ENCODE measurements at regions not wholly inside any gene's neighbourhood (a gene's known extent, or its start where the extent isn't known, plus 50 kb on each side); places are given as distances from the start of the nearest gene placed in this dataset.

DNA sequence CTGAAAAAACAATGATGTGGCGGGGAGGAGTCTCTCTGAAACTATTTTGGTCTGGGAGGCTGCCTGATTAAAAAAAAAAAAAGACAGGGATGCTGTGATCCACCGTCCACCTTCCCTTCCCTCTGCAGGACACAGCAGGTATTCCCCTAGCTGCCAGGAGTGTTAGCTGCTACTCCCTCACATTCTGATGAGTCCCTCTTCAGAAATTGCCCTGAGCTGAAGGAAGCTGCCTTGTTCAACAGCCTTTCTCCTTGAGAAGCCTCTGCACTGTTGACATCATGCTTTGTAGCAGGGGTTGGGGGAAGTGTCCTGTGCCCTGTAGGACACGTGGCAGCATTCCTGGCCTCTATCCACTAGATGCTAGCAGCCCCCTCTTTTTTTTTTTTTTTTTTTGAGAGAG is 71.7 kb upstream of the ZMYND8 start:
- no TSS peak for BruUV-seq (replicated peaks)
- no peak for DNase-seq
- CTCF ChIA-PET = no interaction called here
- H3K4me3 Mint-ChIP-seq (ENCODE audit: low read depth, unreplicated experiment) = no peak overlapping the region
- H3K9me3 Mint-ChIP-seq (ENCODE audit: low read depth, unreplicated experiment) = peaks cover 4% of the 10 kb centered on the region
- intact Hi-C loops (cut with micrococcal nuclease; ENCODE audit: unreplicated experiment) = no loop called here
- TF ChIP-seq, protein P1, sequence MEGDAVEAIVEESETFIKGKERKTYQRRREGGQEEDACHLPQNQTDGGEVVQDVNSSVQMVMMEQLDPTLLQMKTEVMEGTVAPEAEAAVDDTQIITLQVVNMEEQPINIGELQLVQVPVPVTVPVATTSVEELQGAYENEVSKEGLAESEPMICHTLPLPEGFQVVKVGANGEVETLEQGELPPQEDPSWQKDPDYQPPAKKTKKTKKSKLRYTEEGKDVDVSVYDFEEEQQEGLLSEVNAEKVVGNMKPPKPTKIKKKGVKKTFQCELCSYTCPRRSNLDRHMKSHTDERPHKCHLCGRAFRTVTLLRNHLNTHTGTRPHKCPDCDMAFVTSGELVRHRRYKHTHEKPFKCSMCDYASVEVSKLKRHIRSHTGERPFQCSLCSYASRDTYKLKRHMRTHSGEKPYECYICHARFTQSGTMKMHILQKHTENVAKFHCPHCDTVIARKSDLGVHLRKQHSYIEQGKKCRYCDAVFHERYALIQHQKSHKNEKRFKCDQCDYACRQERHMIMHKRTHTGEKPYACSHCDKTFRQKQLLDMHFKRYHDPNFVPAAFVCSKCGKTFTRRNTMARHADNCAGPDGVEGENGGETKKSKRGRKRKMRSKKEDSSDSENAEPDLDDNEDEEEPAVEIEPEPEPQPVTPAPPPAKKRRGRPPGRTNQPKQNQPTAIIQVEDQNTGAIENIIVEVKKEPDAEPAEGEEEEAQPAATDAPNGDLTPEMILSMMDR (IDR thresholded peaks at IDR 0.05; ENCODE audit: unreplicated experiment) = peak; percentile 6
- H3K4me1 Mint-ChIP-seq (ENCODE audit: low read depth, unreplicated experiment) = peaks cover 13% of the 10 kb centered on the region
- H3K27ac Mint-ChIP-seq (ENCODE audit: unreplicated experiment) = no peak overlapping the region
- H3K27me3 Mint-ChIP-seq (ENCODE audit: unreplicated experiment) = no peaks in the 10 kb centered on the region
- peaks cover 10% of the 10 kb centered on the region for H3K36me3 Mint-ChIP-seq (ENCODE audit: insufficient read depth, unreplicated experiment)

- Mint-ChIP-seq H3K27me3 (ENCODE audit: unreplicated experiment) (no peaks in the 10 kb centered on the region), H3K36me3 (ENCODE audit: insufficient read depth, unreplicated experiment) (peaks cover 10% of the 10 kb centered on the region), H3K4me1 (ENCODE audit: low read depth, unreplicated experiment) (peaks cover 20% of the 10 kb centered on the region), H3K27ac (ENCODE audit: unreplicated experiment) (no peak overlapping the region), H3K9me3 (ENCODE audit: low read depth, unreplicated experiment) (peaks cover 4% of the 10 kb centered on the region), H3K4me3 (ENCODE audit: low read depth, unreplicated experiment) (no peak overlapping the region)
- CTCF ChIA-PET = no interaction called here
- no peak for DNase-seq
- BruUV-seq (replicated peaks) = no TSS peak
- intact Hi-C loops (cut with micrococcal nuclease; ENCODE audit: unreplicated experiment) = no loop called here
- TF ChIP-seq, protein P1 (IDR thresholded peaks at IDR 0.05; ENCODE audit: unreplicated experiment) = no peak
Observed at GRCh38 chr20:47428851-47429336, 72.4 kb upstream of the ZMYND8 start.

- BruUV-seq (replicated peaks) = no TSS peak
- peaks cover 25% of the 10 kb centered on the region for H3K4me1 Mint-ChIP-seq (ENCODE audit: low read depth, unreplicated experiment)
- H3K9me3 Mint-ChIP-seq (ENCODE audit: low read depth, unreplicated experiment) = peaks cover 4% of the 10 kb centered on the region
- TF ChIP-seq, protein P1 (IDR thresholded peaks at IDR 0.05; ENCODE audit: unreplicated experiment) = no peak
- H3K36me3 Mint-ChIP-seq (ENCODE audit: insufficient read depth, unreplicated experiment) = peaks cover 15% of the 10 kb centered on the region
- CTCF ChIA-PET = no interaction called here
- H3K4me3 Mint-ChIP-seq (ENCODE audit: low read depth, unreplicated experiment) = no peak overlapping the region
- no peaks in the 10 kb centered on the region for H3K27me3 Mint-ChIP-seq (ENCODE audit: unreplicated experiment)
- DNase-seq = no peak
- no peak overlapping the region for H3K27ac Mint-ChIP-seq (ENCODE audit: unreplicated experiment)
- intact Hi-C loops (cut with micrococcal nuclease; ENCODE audit: unreplicated experiment) = no loop called here
Observed at GRCh38 chr20:47429409-47429808, 72.3 kb upstream of the NCOA3 start.

DNA sequence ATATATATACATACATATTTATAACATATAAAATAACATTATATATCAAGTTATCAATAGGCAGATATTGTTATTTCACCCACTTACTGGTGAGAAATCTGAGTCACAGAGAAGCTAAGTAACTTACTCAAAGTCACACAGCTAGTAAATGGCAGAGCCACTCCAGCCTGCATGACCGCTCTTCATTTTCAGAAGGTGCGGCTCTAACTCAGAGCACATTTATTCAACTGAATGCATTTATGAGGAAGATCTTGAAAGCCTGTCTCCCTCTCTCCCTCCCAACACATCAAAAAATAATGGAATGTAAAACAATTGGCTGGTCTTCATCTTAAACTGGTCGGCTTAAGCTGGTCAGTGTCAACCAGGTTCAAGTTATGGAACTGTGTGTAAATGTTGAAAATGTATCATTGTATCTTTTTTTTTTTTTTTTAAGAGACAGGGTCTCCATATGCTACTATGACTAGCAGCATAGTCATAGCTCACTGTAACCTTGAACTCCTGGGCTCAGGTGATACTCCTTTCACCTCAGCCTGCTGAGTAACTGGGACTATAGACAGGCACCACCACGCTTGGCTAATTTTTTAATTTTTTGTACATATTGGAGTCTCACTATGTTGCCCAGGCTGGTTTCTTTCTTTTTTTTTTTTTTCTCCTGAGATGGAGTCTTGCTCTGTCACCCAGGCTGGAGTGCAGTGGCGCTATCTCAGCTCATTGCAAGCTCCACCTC is 70.7 kb upstream of the NCOA3 start:
- Mint-ChIP-seq H3K27ac (ENCODE audit: unreplicated experiment) (peak overlapping the region; percentile 86), H3K36me3 (ENCODE audit: insufficient read depth, unreplicated experiment) (peaks cover 16% of the 10 kb centered on the region), H3K4me1 (ENCODE audit: low read depth, unreplicated experiment) (peaks cover 28% of the 10 kb centered on the region), H3K9me3 (ENCODE audit: low read depth, unreplicated experiment) (peaks cover 4% of the 10 kb centered on the region), H3K27me3 (ENCODE audit: unreplicated experiment) (no peaks in the 10 kb centered on the region), H3K4me3 (ENCODE audit: low read depth, unreplicated experiment) (peak overlapping the region; percentile 11)
- intact Hi-C loops (cut with micrococcal nuclease; ENCODE audit: unreplicated experiment) = loop anchor here (5.0 kb wide), 2 partner anchors 39 to 71 kb away; partner anchors contain the start of gene NCOA3
- BruUV-seq (replicated peaks) = no TSS peak
- CTCF ChIA-PET = interaction anchor here (0.7 to 1.2 kb wide), 2 partner anchors 27 to 165 kb away, joined by 3 to 4 read pairs; no protein-coding TSS in a partner anchor
- no peak for DNase-seq
- TF ChIP-seq, protein P1 (IDR thresholded peaks at IDR 0.05; ENCODE audit: unreplicated experiment) = no peak

Data from Calu3 (cell line).